GM18505 (cell line): ENCODE measurements at regions not wholly inside any gene's neighbourhood (a gene's known extent, or its start where the extent isn't known, plus 50 kb on each side); places are given as distances from the start of the nearest gene placed in this dataset.
"Not testable (repeated sequence)": the region's sequence is repeated elsewhere in the genome, so short reads cannot be mapped to it uniquely, and the experiment has no call there.

Experiments
- ATAC-seq: cut with Tn5 transposase; IDR thresholded peaks from one replicate; pipeline ENCODE4 v1.9.1; 2021; ENCODE audit not compliant: unreplicated experiment
- POLR2A ChIP-seq: IDR thresholded peaks from 4 replicates; pipeline ENCODE4 v1.6.1; 2011; ENCODE audit warnings: borderline replicate concordance; ENCODE audit not compliant: insufficient read depth, insufficient read length; ENCODE audit errors: extremely low read depth

GRCh38 chr9:7336356-7337065 lies 463.1 kb downstream of the DMAC1 start:
- ATAC-seq = no peak
- TF ChIP-seq POLR2A = no peak

DNA sequence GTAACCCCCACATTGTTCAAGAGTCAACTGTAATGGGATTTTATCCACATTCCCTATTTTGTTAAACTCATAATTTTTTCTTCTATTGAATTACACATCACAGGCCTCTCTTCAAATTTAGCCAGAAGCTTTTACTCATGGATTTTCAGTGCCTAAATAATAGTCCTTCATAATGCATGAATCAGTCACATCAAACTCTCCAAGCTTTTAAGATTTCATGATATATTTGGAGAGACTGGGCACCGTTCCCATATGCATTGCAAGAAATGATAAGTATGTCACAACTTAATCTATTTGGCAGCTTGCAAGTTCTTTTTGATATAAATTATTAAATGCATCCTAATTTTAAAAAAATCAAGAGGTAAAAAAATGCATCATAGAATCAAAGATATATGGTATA lies 465.9 kb downstream of the DMAC1 start:
- ATAC-seq = no peak
- TF ChIP-seq POLR2A = no peak

DNA sequence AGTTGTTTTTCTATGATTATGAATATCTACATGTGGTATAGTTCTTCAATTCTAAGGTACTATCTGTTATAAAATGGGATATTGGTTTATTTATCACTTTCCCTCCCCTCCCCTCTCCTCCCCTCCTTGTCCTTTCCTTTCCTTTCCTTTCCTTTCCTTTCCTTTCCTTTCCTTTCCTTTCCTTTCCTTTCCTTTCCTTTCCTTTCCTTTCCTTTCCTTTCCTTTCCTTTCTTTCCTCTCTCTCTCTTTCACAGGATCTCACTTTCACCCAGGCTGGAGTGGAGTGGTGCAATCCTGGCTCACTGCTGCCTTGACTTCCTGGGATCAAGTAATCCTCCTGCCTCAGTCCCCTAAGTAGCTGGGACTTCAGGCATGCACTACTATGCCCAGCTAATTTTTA lies 466.8 kb downstream of the DMAC1 start:
- no peak for TF ChIP-seq POLR2A

DNA sequence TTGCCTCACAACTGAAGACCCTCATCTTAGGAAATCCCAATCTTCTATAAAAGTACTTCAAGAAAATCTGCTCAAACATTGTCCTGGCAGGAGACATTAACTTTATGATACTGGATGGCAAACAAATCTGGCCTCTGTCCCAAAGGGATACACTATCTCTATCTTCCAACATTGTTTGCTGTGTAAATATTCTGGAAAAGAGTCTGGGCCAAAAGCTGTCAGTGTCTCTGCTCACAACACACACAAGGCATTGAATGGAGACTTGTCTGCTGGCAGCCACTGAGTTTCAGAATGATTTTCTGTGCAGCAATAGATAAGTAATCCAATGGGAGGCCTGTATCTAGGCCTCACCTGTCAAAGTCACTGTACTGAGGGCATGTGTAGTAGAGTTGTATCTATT lies 471.1 kb downstream of the DMAC1 start:
- no peak for TF ChIP-seq POLR2A
- ATAC-seq = no peak

More for the DNA sequence above, 466.8 kb downstream of the DMAC1 start:
- ATAC-seq = no peak

- ATAC-seq = no peak
- TF ChIP-seq POLR2A = no peak
Observed at GRCh38 chr9:7325995-7326394, 473.6 kb downstream of the DMAC1 start.

DNA sequence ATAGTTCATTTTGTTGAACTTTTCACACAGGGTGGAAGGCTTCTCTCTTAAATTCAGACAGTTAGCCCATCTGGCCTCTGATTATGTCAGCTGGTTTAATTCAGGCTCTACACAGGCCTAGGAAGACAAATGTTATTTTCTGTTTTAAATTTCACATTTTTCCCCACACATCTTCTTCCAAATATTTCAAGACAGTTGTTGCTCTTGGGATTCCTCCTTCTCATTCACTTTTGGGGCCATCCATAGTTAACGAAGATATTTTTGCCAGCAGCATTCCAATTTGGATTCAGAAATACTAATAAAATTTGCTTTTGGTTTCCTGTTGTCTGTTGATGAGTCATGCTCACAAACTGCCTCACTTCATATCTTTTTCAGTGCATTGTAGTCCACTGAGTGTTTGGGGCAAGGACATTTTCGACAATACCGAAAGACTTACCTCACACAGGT lies 475.4 kb downstream of the DMAC1 start:
- TF ChIP-seq POLR2A = no peak

DNA sequence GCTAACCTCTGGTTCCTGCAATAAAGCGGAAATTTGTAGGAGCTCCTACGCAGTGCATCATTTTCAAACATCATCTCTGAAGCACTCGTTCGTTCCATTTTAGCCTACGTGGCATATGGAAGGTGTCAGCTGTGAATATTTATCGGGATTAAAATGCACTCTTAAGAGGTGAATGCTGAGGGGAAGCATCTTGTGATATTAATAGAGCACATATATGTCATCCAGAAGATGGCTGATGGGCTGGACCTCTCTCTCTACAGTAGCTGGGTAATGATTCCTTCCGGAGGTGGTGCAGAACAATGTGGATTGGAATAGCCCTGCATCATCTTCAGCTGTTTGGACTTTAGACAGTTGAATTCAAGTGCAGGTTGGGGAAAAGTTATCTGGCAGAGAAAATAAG lies 478.7 kb downstream of the DMAC1 start:
- ATAC-seq = no peak
- TF ChIP-seq POLR2A = no peak

More for the DNA sequence above, 475.4 kb downstream of the DMAC1 start:
- no peak for ATAC-seq

- no peak for TF ChIP-seq POLR2A
- ATAC-seq = no peak
Observed at GRCh38 chr9:7320139-7320538, 479.4 kb downstream of the DMAC1 start.

DNA sequence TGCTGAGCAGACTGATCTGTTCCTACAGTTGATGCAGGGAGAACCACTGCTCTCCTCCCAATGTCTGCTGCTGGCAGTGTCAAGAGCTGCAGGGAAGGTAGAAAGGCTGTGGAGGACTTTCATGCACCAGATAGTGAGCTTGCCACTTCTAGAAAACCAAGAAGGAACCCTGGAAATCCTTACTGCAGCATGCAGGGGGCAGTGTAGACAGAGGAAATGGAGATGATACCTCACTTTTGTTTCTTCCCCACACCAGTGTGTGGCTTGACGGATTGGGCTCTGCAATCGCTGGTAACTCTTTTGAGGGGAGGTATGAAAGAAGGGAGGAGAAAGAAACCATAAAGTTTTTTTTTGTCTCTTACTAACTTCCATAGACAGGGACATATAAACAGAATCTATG lies 480.7 kb downstream of the DMAC1 start:
- ATAC-seq = no peak
- TF ChIP-seq POLR2A = no peak

- ATAC-seq = no peak
- no peak for TF ChIP-seq POLR2A
Observed at GRCh38 chr9:7316967-7317366, 482.6 kb downstream of the DMAC1 start.

- TF ChIP-seq POLR2A = no peak
- no peak for ATAC-seq
Observed at GRCh38 chr9:7316166-7316795, 483.3 kb downstream of the DMAC1 start.

DNA sequence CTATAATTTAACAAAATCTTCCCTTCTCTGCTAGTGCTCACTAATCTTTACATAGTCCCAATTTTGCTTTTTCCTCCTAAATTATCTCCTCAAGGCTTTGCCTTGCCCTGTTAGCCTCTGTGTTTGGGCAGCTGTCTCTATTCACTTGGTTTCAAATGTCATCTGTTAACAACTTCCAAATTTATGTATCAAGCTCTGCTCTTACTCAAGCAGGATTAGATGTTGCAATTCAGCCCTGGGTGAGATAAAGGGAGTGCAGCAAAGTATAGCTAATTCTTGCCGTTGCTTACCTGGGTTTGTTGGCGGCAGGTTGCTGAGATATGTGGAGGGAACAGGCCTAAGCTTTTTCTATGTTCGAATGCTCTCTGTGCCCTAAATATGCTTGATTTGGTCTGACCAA lies 483.8 kb downstream of the DMAC1 start:
- TF ChIP-seq POLR2A = no peak
- ATAC-seq = no peak

- no peak for ATAC-seq
- no peak for TF ChIP-seq POLR2A
Observed at GRCh38 chr9:7315116-7315515, 484.5 kb downstream of the DMAC1 start.

DNA sequence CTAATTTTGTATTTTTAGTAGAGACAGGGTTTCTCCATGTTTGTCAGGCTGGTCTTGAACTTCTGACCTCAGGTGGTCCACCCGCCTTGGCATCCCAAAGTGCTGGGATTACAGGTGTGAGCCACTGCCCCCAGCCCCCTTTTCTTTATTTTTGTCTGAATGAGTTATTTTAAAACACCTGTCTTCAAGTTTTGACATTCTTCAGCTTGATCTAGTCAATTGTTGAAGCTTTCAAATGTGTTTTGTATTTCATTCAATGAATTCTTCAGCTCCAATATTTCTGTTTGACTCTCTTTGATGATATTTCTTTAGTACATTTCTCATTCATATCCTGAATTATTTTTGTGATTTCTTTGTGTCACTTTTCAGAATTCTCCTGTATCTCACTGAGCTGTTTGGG lies 486.2 kb downstream of the DMAC1 start:
- TF ChIP-seq POLR2A = no peak
- no peak for ATAC-seq

DNA sequence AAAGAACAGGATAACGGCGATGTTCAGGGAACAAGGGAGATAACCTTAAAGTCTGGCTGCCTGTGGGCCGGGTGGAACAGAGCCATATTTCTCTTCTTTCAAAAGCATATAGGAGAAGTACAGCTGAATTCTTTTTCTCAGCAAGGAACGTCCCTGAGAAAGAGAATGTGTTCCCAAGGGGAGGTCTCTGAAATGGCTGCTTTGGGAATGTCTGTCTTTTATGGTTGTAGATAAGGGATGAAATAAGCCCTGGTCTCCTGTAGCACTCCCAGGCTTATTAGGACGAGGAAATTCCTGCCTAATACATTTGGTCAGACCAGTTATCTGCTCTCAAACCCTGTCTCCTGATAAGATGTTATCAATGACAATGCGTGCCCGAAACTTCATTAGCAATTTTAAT lies 490.5 kb downstream of the DMAC1 start:
- not testable (repeated sequence) for ATAC-seq
